Neural cell (in vitro differentiated cells): ENCODE measurements at regions not wholly inside any gene's neighbourhood (a gene's known extent, or its start where the extent isn't known, plus 50 kb on each side); places are given as distances from the start of the nearest gene placed in this dataset.

Experiments used
- SMC3 ChIP-seq: fragments of 450-650 bp; conservative IDR thresholded peaks from 2 replicates; pipeline ENCODE4 v1.6.1; 2014; ENCODE audit warnings: antibody characterized with exemption, mild to moderate bottlenecking, moderate library complexity; ENCODE audit not compliant: poor library complexity
- TF ChIP-seq, protein P1 (sequence below): fragments of 450-650 bp; IDR thresholded peaks from 2 replicates; pipeline ENCODE4 v1.5.1; 2014; ENCODE audit warnings: antibody characterized with exemption, mild to moderate bottlenecking, moderate library complexity; ENCODE audit not compliant: poor library complexity, severe bottlenecking

DNA sequence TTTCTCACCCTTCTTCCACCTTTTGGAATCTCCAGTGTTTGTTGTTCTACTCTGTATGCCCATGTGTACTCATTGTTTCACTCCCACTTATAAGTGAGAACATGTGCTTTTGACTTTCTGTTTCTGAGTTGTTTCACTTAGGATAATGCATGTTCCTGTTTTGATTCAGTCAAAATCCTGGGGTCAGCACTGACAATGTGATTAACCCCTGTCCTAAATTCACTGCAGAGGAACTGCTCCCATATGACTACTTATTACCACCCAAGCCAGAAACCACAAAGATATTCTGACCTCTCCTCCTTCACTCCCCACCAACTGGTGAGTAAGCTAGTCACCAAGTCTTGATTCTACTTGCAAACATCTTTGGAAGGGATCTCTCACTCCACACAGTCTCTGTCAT, 251.4 kb upstream of the TCF4 start:
- TF ChIP-seq SMC3 = no peak
- TF ChIP-seq, protein P1, sequence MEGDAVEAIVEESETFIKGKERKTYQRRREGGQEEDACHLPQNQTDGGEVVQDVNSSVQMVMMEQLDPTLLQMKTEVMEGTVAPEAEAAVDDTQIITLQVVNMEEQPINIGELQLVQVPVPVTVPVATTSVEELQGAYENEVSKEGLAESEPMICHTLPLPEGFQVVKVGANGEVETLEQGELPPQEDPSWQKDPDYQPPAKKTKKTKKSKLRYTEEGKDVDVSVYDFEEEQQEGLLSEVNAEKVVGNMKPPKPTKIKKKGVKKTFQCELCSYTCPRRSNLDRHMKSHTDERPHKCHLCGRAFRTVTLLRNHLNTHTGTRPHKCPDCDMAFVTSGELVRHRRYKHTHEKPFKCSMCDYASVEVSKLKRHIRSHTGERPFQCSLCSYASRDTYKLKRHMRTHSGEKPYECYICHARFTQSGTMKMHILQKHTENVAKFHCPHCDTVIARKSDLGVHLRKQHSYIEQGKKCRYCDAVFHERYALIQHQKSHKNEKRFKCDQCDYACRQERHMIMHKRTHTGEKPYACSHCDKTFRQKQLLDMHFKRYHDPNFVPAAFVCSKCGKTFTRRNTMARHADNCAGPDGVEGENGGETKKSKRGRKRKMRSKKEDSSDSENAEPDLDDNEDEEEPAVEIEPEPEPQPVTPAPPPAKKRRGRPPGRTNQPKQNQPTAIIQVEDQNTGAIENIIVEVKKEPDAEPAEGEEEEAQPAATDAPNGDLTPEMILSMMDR = no peak
